Thymus (tissue), 11 donors: ENCODE measurements at regions not wholly inside any gene's neighbourhood (a gene's known extent, or its start where the extent isn't known, plus 50 kb on each side); places are given as distances from the start of the nearest gene placed in this dataset.

Source experiments
- DNase-seq, 9 donors: peaks; one replicate each; pipeline ENCODE4 v3.0.0-alpha.2; 2013; ENCODE audit warnings: low spot score in 9 of 9, low read depth in 6 of 9, missing footprints in 1 of 9
- H3K27ac ChIP-seq, 2 donors: one replicate each; pipeline ENCODE4 v1.5.1; 2013; ENCODE audit warnings: control low read depth in 1 of 2, low read depth in 1 of 2, low read length in 1 of 2, mild to moderate bottlenecking in 1 of 2, moderate library complexity in 1 of 2
- H3K27me3 ChIP-seq, 2 donors: one replicate each; pipeline ENCODE4 v1.5.1; 2013; ENCODE audit warnings: low read length in 1 of 2; ENCODE audit not compliant: control insufficient read depth in 2 of 2, insufficient read depth in 1 of 2
- H3K36me3 ChIP-seq, 2 donors: one replicate each; pipeline ENCODE4 v1.5.1; 2013; ENCODE audit warnings: low read length in 1 of 2, mild to moderate bottlenecking in 1 of 2, moderate library complexity in 1 of 2; ENCODE audit not compliant: control insufficient read depth in 2 of 2, insufficient read depth in 2 of 2
- H3K4me1 ChIP-seq, 2 donors: one replicate each; pipeline ENCODE4 v1.5.1; 2013; ENCODE audit warnings: low read length in 2 of 2; ENCODE audit not compliant: control insufficient read depth in 2 of 2, insufficient read depth in 2 of 2
- H3K4me3 ChIP-seq, 2 donors: one replicate each; pipeline ENCODE4 v1.5.1; 2013; ENCODE audit warnings: low read length in 2 of 2, control low read depth in 1 of 2, mild to moderate bottlenecking in 1 of 2
- H3K9me3 ChIP-seq, 2 donors: one replicate each; pipeline ENCODE4 v1.5.1; 2013; ENCODE audit warnings: low read length in 1 of 2, mild to moderate bottlenecking in 1 of 2; ENCODE audit not compliant: control insufficient read depth in 2 of 2, insufficient read depth in 1 of 2
- WGBS: extraction: QIAGEN DNeasy Blood & Tissue Kit; methylation state at CpG from one replicate; pipeline ENCODE4 v1.1.7; 2013; 5-methylcytosine and 5-hydroxymethylcytosine counted together
- donor health status: healthy.

GRCh38 chr22:47457021-47457420 is 694.6 kb downstream of the TBC1D22A start:
- WGBS: 88% methylated on average over 14 of the region's 14 CpGs

GRCh38 chr22:47456031-47456430 is 693.6 kb downstream of the TBC1D22A start:
- no peak for DNase-seq
- 90% methylated on average over 11 of the region's 11 CpGs for WGBS
- Histone ChIP-seq H3K27me3 (no peaks in the 10 kb centered on the region), H3K36me3 (no peaks in the 10 kb centered on the region), H3K27ac (no peak overlapping the region), H3K4me1 (peaks cover 0 to 4% of the 10 kb centered on the region in 2 donors), H3K4me3 (no peak overlapping the region), H3K9me3 (peaks cover 1 to 17% of the 10 kb centered on the region in 2 donors)

More at GRCh38 chr22:47457021-47457420, 694.6 kb downstream of the TBC1D22A start:
- H3K27me3 ChIP-seq: no peaks in the 10 kb centered on the region
- no peak overlapping the region for H3K4me3 ChIP-seq
- no peak overlapping the region for H3K27ac ChIP-seq
- peaks cover 1 to 17% of the 10 kb centered on the region in 2 donors for H3K9me3 ChIP-seq
- no peak for DNase-seq
- H3K4me1 ChIP-seq: peaks cover 0 to 4% of the 10 kb centered on the region in 2 donors
- no peaks in the 10 kb centered on the region for H3K36me3 ChIP-seq

- Histone ChIP-seq H3K27ac (no peak overlapping the region), H3K4me1 (peaks cover 0 to under 1% of the 10 kb centered on the region in 2 donors), H3K9me3 (peaks cover 1 to 17% of the 10 kb centered on the region in 2 donors), H3K4me3 (no peak overlapping the region), H3K36me3 (no peaks in the 10 kb centered on the region), H3K27me3 (no peaks in the 10 kb centered on the region)
- 95% methylated on average over 6 of the region's 6 CpGs for WGBS
- DNase-seq: no peak
Observed at GRCh38 chr22:47453049-47453448, 690.6 kb downstream of the TBC1D22A start.

- Histone ChIP-seq H3K9me3 (peaks cover 1 to 13% of the 10 kb centered on the region in 2 donors), H3K4me3 (no peak overlapping the region), H3K27me3 (no peaks in the 10 kb centered on the region), H3K4me1 (no peaks in the 10 kb centered on the region), H3K36me3 (no peaks in the 10 kb centered on the region), H3K27ac (no peak overlapping the region)
- no peak for DNase-seq
- 88% methylated on average over 2 of the region's 2 CpGs for WGBS
Observed at GRCh38 chr22:47452184-47452583, 689.7 kb downstream of the TBC1D22A start.

- no peak overlapping the region for H3K27ac ChIP-seq
- H3K36me3 ChIP-seq: no peaks in the 10 kb centered on the region
- H3K9me3 ChIP-seq: peaks cover 1 to 7% of the 10 kb centered on the region in 2 donors
- no peaks in the 10 kb centered on the region for H3K4me1 ChIP-seq
- no peaks in the 10 kb centered on the region for H3K27me3 ChIP-seq
- 89% methylated on average over 9 of the region's 9 CpGs for WGBS
- no peak for DNase-seq
- no peak overlapping the region for H3K4me3 ChIP-seq
Observed at GRCh38 chr22:47450876-47451475, 688.5 kb downstream of the TBC1D22A start.

- Histone ChIP-seq H3K27me3 (no peaks in the 10 kb centered on the region), H3K4me3 (no peak overlapping the region), H3K4me1 (no peaks in the 10 kb centered on the region), H3K27ac (no peak overlapping the region), H3K36me3 (no peaks in the 10 kb centered on the region), H3K9me3 (peaks cover 1 to 6% of the 10 kb centered on the region in 2 donors)
- 84% methylated on average over 12 of the region's 12 CpGs for WGBS
- no peak for DNase-seq
Observed at GRCh38 chr22:47449508-47450270, 687.2 kb downstream of the TBC1D22A start.

- H3K9me3 ChIP-seq: peaks cover 1 to 16% of the 10 kb centered on the region in 2 donors
- no peaks in the 10 kb centered on the region for H3K27me3 ChIP-seq
- DNase-seq: no peak
- H3K4me3 ChIP-seq: no peak overlapping the region
- H3K27ac ChIP-seq: no peak overlapping the region
- H3K4me1 ChIP-seq: no peaks in the 10 kb centered on the region
- WGBS: 88% methylated on average over 19 of the region's 19 CpGs
- no peaks in the 10 kb centered on the region for H3K36me3 ChIP-seq
Observed at GRCh38 chr22:47448231-47449223, 686.1 kb downstream of the TBC1D22A start.

- WGBS: 92% methylated on average over 28 of the region's 28 CpGs
- Histone ChIP-seq H3K9me3 (peaks cover 0 to 12% of the 10 kb centered on the region in 2 donors), H3K27ac (no peak overlapping the region), H3K4me1 (no peaks in the 10 kb centered on the region), H3K36me3 (no peaks in the 10 kb centered on the region), H3K4me3 (no peak overlapping the region), H3K27me3 (no peaks in the 10 kb centered on the region)
- DNase-seq: no peak
Observed at GRCh38 chr22:47446821-47447810, 684.7 kb downstream of the TBC1D22A start.
